Stimulated activated CD8-positive, alpha-beta memory T cell treated with anti-CD3 and anti-CD28 coated beads, Interleukin-7, amount 100 ng/mL, for 1 hour (primary cell): ENCODE measurements at regions not wholly inside any gene's neighbourhood (a gene's known extent, or its start where the extent isn't known, plus 50 kb on each side); places are given as distances from the start of the nearest gene placed in this dataset.
"Not testable (repeated sequence)": the region's sequence is repeated elsewhere in the genome, so short reads cannot be mapped to it uniquely, and the experiment has no call there.

Experiments
- DNase-seq, 2 donors: peaks; one replicate each; pipeline ENCODE4 v3.0.0-alpha.2; 2020; ENCODE audit warnings: low read depth in 2 of 2

- no peak for DNase-seq
These were observed 1352.2 kb upstream of the EPHA6 start for GRCh38 chr3:95462161-95462560.

GRCh38 chr3:95464346-95464745, 1350.0 kb upstream of the EPHA6 start:
- no peak for DNase-seq

- no peak for DNase-seq
These were observed 1346.1 kb upstream of the EPHA6 start for GRCh38 chr3:95468331-95468730.

GRCh38 chr3:95474338-95474737, 1340.1 kb upstream of the EPHA6 start:
- DNase-seq: no peak

DNA sequence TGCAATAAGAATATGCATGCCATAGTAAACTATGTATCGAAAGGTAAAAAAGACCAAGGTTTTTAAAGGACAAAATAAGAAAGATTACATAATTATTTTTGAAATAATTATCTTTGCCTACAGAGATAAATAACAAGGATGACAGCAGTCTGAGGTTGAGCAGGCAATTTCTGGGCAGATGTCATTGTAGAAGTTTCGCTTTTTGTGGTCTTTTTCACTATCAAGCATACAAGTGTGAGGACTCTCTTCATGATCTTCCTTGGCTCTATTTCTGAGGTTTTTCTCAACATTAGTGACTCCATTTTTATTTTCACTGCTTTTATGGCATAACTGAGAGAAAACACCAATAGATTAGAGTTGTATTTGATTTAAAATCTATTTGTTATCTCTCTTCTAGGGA, 1337.9 kb upstream of the EPHA6 start:
- no peak for DNase-seq

DNA sequence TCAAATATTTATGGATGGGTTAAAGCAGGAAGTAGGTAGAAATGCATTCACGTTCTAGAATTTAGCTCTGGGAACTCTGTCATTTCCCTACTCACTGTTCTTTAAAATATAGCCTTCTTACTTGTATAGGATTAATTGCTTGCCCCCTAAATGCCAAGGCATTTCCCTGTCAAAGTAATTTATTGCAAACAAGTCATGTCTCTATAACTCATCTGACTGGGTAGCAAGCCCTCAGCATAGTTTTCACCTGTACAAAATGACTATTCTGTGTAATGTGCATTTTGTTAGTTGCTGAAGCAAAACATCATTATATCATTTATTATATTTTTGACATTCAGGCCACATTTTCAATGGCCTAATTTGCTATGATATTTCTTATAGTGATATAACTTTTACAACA, 1308.2 kb upstream of the EPHA6 start:
- no peak for DNase-seq

DNA sequence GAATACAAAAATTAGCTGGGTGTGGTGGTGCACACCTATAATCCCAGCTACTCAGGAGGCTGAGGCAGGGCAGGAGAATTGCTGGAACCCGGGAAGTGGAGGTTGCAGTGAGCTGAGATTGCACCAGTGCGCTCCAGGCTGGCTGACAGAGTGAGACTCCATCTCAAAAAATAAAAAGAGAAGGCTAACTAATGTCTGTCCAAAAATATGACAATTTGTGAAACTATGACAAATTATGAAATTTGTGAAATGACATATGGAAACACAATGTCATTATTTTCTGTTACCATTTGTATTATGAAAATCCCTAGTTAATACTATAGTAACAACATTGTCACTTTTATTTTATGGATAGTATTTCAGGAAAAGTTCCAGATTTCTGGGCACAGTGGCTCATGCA, 1306.3 kb upstream of the EPHA6 start:
- DNase-seq: no peak

DNA sequence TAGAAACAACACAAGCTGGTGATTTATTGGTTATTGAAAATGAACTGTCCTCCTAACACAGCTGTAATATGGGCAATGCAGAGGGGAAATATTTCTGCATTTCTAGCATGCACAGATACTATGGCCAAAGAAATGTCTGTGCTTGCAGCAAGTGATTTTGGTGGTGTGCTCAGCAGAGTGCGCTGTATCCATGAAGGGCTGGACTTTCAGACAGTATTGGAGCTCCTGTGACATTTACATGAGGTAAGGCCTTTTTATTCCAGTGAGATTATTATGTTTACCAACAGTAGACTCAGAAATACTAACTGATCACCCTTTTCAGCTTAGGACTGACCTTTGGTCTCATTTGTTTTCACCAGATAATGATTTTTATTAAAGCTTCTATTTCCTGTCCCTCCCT, 1302.6 kb upstream of the EPHA6 start:
- no peak for DNase-seq

DNA sequence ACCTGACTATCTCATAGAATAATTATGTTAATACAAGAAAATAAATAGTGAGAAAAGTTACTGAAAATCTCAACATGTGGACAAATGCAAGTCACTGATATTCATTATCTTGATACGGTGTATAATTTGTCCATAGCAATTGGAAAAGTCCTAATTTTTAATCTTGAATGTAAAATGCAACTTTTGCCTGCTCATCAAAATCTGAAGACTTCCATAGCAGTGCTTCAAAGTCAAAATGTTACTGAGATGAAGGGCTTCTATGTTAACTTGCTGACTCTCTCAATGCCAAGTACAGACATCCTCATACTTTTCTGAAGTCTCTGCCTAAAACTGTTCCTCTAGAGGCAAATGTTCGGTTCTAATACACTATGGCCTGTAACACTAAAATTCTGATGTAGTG, 1300.1 kb upstream of the EPHA6 start:
- DNase-seq: no peak

GRCh38 chr3:95521396-95521795, 1293.0 kb upstream of the EPHA6 start:
- no peak for DNase-seq

- no peak for DNase-seq
These were observed 1291.9 kb upstream of the EPHA6 start for GRCh38 chr3:95522449-95522848.

DNA sequence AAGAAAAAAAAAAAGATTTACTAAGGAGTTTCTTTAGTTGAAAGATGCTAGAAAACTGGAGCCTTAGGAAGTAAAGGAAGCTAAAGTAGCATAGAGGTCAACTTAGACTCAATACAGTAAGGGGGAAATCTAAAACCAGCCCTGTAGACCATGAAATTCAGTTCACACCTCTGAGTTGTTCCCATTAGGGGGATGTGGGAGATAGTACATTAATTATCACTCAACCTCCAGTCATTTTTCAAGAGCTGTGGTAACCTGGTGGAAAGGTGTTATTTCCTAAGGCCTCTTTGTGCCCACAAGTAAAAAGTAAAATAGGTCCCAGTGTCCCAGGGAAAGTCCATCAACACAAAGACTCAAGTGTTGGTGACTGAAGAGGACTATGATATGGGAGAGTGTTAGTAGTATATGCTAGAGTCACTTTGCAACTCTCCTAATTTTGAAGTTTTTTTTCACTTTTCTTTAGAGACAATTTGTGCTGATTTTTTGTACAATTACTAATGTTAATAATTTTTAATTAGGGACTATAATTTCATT, 1274.4 kb upstream of the EPHA6 start:
- no peak for DNase-seq

DNA sequence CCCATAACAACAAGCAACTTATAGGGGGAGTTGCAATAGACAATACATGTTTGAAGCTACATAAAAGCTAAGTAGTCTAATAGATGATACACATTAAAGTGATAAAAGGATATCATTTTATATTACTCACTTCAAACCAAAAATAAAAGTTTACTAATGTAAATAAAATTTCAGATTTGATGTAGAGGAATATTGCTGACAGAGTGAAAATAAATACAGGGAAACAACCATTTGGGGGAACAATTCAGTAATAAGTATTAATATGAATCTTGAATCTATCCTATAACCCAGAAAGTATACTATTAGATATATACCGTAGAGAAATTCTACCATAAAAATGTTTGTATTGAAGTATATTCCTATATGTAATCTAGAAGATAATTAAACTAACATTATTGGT, 1248.9 kb upstream of the EPHA6 start:
- no peak for DNase-seq

GRCh38 chr3:95567346-95567745, 1247.0 kb upstream of the EPHA6 start:
- no peak for DNase-seq

DNA sequence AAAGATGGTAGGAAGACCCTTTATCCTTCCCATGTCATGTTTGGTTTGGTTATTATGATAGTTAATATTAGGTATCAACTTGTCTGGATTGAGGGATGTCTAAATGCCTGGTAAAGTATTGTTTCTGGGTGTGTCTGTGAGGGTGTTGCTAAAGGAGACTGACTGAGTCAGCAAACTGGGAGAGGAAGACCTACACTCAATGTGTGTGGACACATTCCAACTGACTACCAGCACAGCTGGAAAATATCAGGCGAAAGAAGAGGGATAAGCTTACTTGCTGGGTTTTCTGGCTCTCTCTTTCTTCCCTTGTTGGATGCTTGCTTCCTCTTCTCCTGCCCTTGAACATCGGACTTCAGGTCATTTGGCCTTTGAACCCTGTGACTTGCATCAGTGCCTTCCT, 1227.6 kb upstream of the EPHA6 start:
- no peak for DNase-seq

DNA sequence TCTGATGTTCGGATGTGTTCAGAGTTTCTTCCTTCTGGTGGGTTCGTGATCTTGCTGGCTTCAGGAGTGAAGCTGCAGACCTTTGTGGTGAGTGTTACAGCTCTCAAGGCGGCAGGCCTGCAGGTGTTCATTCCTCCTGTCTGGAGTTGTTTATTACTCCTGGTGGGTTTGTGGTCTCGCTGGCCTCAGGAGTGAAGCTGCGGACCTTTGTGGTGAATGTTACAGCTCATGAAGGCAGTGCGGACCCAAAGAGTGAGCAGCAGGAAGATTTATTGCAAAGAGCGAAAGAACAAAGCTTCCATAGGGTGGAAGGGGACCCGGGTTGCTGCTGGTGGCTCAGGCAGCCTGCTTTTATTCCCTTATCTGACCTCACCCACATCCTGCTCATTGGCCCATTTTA, 1226.8 kb upstream of the EPHA6 start:
- not testable (repeated sequence) for DNase-seq

- no peak for DNase-seq
These were observed 1225.9 kb upstream of the EPHA6 start for GRCh38 chr3:95588473-95588872.

DNA sequence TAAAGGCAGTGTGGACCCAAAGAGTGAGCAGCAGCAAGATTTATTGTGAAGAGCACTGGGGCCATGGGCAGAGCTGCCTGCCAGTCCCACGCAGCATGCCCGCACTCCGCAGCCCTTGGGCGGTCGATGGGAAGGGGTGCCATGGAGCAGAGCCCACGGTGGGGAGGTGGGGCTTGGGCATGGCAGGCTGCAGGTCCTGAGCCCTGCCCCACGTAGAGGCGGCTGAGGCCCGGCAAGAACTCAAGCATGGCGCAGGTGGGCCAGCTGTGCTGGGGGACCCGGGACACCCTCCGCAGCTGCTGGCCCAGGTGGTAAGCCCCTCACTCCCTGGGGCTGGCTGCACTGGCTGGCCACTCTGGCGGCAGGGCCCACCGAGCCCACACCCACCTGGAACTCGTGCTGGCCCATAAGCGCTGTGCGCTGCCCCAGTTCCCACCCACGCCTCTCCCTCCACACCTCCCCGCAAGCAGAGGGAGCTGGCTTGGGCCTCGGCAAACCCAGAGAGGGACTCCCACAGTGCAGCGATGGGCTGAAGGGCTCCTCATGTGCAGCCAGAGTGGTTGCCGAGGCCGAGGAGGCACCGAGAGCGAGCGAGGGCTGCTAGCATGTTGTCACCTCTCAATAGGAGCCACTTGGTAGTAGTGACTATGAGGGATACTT, 1218.8 kb upstream of the EPHA6 start:
- no peak for DNase-seq

GRCh38 chr3:95607926-95608325, 1206.5 kb upstream of the EPHA6 start:
- DNase-seq: no peak

DNA sequence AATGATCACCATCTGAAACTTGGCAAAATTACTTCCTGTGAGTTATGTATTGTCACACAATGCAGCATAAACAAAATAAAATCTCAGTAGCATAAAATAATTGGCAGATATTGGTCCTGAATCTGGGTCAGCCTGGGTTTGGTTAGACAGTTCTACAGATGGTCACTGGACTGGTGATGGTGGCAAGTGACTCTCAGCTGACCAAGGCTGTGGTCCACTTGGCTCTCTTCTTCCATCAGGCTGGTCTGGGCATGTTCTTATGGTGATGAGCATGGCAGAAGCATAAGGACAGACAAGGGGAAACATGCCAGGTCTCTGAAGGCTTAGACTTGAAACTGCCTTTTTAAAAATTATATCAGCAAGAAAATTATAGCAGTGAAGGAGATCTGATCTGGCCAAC, 1205.0 kb upstream of the EPHA6 start:
- no peak for DNase-seq

DNA sequence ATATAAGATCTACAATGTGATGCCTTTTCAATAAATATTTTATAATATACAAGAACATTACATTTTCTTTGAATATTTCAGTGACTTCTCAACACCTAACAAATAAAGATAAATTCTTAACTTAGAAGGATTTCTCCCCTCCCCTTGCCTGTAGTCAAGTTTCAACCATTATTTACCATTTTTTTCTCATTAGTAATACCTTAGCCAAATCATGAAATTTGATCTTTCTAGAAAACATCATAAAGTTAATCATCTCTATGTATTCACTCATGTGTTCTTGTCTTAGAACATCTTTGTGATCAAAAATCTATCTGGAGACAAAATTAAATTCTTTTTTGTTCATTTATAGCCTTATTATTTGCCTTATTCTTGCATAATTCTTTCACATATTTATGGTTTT, 1201.8 kb upstream of the EPHA6 start:
- no peak for DNase-seq

DNA sequence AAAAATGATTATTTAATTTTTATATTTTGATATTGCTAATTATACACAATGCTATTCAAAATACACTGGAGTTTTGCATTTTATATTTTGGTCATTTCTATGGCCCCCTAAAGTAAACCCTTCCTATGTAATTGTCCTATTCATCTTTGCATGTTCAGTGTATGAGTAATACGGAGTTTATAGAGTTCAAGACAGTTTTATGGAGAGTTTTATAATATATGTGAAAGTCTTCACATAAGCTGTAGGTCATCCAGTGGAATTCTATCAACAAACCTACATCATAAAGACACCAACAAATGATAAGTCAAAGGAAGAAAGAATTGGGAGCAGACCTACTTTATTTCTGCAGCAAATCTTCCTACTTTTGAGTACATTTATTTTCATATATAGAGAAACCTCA, 1200.4 kb upstream of the EPHA6 start:
- DNase-seq: no peak

DNA sequence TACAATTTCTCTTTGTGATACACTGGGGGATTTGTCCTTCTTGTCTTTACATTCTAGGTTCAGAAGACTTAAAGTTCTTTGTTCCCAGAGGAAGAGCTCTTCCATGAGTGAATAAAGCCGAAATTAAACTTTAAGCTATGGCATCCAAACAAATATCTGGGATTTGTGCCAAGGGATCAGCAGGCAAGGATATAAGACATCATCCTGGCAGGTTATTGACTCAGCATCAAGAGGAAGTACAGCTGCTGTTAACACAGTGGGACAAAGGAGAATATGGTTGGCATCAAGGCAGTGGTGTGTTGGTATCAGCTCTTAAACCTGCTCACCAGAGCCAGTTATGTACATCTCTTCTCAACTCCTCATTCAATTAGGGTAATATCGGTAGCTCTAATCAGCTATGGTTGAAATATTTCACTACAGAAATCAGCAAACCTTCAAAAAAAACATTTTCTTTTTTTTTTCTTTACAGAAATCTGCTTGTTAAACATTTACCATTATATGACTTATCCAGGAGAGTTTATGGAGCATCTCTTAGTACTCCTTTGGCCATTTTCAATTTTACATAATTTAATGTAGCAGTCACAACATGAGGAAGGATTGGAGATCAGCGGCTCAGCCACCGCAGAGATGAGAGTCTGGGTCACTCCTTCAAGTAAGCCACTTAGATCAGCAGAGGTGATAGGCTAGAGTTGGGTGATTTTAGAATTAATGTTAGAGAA, 1198.6 kb upstream of the EPHA6 start:
- no peak for DNase-seq

GRCh38 chr3:95626107-95626506, 1188.3 kb upstream of the EPHA6 start:
- no peak for DNase-seq
